ENCODE measurements at regions not wholly inside any gene's neighbourhood (a gene's known extent, or its start where the extent isn't known, plus 50 kb on each side); places are given as distances from the start of the nearest gene placed in this dataset.

DNA sequence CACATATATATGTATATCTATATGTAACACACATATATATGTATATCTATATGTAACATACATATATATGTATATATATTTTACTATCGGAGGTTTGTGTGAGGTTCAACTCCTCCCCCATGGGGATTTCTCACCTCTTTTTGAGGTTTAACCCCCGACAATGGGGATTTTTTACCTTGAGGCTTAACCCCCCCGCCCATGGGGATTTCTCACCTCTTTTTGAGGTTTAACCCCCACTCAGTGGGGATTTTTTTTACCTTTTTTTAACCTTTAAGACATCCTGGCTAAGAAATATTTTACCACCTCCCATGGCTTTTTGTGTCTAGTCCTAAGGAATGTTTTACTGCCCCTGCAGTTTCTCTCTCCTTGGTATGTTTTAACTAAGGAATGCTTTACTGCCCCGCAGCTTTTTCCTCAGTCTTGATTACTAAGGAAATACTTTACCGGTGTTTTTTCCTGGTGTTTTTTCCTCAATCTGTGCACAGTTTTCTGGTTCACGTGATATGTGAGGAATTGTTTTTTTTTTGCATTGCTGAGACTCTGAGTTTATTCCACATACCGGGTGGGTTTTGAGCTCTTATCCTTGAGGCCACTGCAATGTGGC, 185.2 kb downstream of the KLF13 start:
- FAIRE-seq (no peak), DNase-seq (ENCODE audit: insufficient read length, low spot score) (no peak)
- TF ChIP-seq POLR2A (IDR thresholded peaks at IDR 0.05; ENCODE audit: low read depth, low read length), result no peak

GRCh38 chr15:31513178-31513577, 186.5 kb downstream of the KLF13 start:
- no peak for FAIRE-seq
- no peak for TF ChIP-seq POLR2A (IDR thresholded peaks at IDR 0.05; ENCODE audit: low read depth, low read length)
- DNase-seq (ENCODE audit: insufficient read length, low spot score), result no peak

DNA sequence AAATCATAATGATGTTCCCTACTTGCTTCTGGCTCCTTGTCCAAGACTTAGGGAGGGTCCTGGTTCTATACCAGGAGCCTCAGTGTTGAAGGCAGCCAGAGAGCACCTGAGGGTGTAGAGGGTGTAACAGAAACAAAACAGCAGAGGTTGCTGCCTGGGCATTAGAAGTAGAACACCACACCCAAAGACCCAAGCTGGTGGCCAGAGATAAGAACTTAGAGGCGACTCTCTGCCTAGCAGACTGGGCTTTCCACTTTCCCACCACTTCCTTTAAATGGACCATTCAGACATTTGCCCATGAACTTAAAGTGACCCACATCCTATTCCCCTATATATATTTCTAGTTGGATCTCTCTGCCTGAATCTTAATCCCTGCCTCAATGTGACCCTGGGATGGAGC, 189.8 kb downstream of the KLF13 start:
- TF ChIP-seq POLR2A (IDR thresholded peaks at IDR 0.05; ENCODE audit: low read depth, low read length), result no peak
- DNase-seq (ENCODE audit: insufficient read length, low spot score) (no peak), FAIRE-seq (no peak)

GRCh38 chr15:31516874-31517273, 190.2 kb downstream of the KLF13 start:
- no peak for TF ChIP-seq POLR2A (IDR thresholded peaks at IDR 0.05; ENCODE audit: low read depth, low read length)
- DNase-seq (ENCODE audit: insufficient read length, low spot score) (no peak), FAIRE-seq (no peak)

- FAIRE-seq, result no peak
- no peak for DNase-seq (ENCODE audit: insufficient read length, low spot score)
- no peak for TF ChIP-seq POLR2A (IDR thresholded peaks at IDR 0.05; ENCODE audit: low read depth, low read length)
Observed at GRCh38 chr15:31517711-31518110, 191.1 kb downstream of the KLF13 start.

- DNase-seq (ENCODE audit: insufficient read length, low spot score) (no peak), FAIRE-seq (no peak)
- TF ChIP-seq POLR2A (IDR thresholded peaks at IDR 0.05; ENCODE audit: low read depth, low read length), result no peak
Observed at GRCh38 chr15:31522028-31522427, 195.4 kb downstream of the KLF13 start.

- DNase-seq (ENCODE audit: insufficient read length, low spot score) (no peak), FAIRE-seq (no peak)
- no peak for TF ChIP-seq POLR2A (IDR thresholded peaks at IDR 0.05; ENCODE audit: low read depth, low read length)
Observed at GRCh38 chr15:31523027-31523654, 196.5 kb downstream of the KLF13 start.

- FAIRE-seq, result no peak
- no peak for DNase-seq (ENCODE audit: insufficient read length, low spot score)
- TF ChIP-seq POLR2A (IDR thresholded peaks at IDR 0.05; ENCODE audit: low read depth, low read length), result no peak
Observed at GRCh38 chr15:31523655-31524049, 197.0 kb downstream of the KLF13 start.

- no peak for TF ChIP-seq POLR2A (IDR thresholded peaks at IDR 0.05; ENCODE audit: low read depth, low read length)
- FAIRE-seq (no peak), DNase-seq (ENCODE audit: insufficient read length, low spot score) (no peak)
Observed at GRCh38 chr15:31525185-31525695, 198.6 kb downstream of the KLF13 start.

DNA sequence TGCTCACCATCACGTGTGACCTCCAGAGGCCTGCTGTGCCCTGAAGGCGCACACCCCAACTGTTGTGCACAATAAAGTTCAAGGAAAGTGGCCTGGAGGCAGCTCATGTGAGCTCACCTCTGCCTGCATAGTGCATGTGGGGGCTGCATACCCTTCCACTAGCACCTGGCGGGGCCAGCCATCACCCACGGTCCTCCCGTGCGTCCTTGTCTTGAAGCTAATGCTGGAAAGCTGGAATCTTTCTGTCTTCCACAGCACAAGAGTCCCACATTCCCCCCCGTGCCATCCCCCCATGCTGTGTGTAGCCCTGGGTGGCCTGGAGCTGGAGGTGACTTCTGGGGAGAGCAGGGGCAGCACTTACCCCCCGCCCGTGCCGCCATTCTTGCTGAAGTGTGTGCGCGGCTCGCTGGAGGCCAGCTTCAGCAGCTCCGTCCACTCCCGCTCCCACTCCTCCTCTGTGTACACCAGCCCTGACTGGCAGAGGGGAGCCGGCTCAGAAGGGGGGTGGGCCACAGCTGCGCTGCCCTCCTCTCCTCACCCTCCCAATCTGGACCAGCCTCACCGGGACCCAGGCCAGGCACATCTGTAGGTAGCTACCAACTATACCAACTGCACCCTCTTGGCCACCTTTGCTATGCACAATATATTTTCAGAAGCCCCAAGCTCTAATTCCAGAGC, 199.5 kb downstream of the KLF13 start:
- DNase-seq (ENCODE audit: insufficient read length, low spot score) (no peak), FAIRE-seq (no peak)
- no peak for TF ChIP-seq POLR2A (IDR thresholded peaks at IDR 0.05; ENCODE audit: low read depth, low read length)

- DNase-seq (ENCODE audit: insufficient read length, low spot score), result no peak
- no peak for FAIRE-seq
- TF ChIP-seq POLR2A (IDR thresholded peaks at IDR 0.05; ENCODE audit: low read depth, low read length), result no peak
Observed at GRCh38 chr15:31526916-31527690, 200.5 kb downstream of the KLF13 start.

GRCh38 chr15:31528846-31529245, 202.2 kb downstream of the KLF13 start:
- no peak for DNase-seq (ENCODE audit: insufficient read length, low spot score)
- TF ChIP-seq POLR2A (IDR thresholded peaks at IDR 0.05; ENCODE audit: low read depth, low read length), result no peak
- no peak for FAIRE-seq

DNA sequence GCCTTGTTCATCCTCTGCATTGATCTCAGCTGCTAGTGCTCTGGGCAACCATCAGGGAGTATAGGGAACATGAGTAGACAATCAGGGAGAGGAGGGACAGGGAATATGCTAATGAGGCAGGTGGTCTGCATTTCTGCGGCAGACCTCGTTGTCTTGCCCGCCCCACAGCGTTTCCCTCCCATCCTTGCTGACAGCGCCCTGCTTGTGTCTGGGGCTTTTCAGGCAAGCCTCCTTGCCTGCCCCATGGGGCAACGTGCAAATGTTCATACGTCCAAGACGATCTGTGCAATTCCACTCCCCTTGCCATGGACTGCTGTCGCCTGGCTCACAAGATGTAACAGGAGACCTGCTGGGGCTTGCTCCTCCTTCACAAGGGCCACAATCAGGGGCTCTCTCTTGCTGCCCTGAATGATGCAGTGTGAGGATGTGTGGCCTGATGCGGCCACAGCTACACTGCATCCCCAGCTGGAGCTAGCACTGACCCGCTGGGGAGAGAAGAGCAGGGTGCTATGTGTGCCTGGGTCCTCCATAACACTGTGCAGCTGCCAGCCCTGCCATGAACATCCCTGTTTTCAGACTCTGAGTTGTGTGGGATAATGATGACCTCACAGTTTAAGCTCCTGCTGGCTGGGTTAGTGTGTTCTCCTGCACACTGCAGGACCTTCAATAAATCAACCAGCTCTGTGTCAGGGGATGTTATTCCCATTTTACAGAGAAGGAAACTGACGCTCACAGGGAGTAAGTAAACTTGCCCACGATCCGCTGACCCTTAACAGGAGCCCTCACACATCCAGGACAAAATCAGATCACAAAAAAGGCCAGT, 211.3 kb downstream of the KLF13 start:
- FAIRE-seq (no peak), DNase-seq (ENCODE audit: insufficient read length, low spot score) (no peak)
- no peak for TF ChIP-seq POLR2A (IDR thresholded peaks at IDR 0.05; ENCODE audit: low read depth, low read length)
